ENCODE measurements at regions not wholly inside any gene's neighbourhood (a gene's known extent, or its start where the extent isn't known, plus 50 kb on each side); places are given as distances from the start of the nearest gene placed in this dataset.

DNA sequence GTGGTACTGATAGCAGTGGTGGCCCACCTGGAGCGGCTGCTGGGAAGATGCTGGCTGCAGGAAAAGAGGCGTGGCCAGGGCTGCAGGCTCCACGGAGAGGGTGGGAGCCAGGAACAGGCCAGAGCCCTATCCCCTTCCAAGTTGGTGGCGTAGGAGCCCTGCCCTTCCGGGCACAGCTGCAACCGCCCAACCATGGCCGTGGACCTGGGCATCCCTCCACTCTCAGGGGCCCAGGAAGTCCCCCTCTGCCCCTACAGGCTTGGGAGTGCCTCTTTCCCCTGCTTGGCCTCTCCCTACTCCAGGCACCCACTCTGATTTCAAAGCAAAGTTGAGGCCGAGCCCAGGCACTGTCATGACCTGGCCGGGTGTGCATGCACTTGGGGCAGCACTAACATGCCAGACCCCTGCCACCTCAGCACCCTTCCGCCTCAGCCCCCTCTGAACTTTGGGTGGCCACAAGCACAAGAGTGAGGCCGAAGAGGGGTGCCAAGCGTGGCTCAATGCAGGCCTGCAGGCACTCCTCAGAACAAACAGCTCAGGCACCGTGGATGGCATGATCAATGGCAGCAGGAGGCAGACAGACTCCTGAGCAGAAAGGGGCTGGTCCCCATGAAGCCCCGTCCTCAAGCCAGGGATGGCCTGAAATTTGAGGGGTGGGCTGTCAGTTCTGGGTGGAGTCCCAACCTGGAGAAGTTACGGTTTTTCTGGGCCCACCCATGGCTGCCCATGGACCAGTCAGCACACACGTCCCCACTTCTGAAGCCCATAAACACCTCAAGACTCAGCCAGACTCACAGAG is 164.9 kb upstream of the PRNP start:
- no peak for TF ChIP-seq POLR2A (IDR thresholded peaks at IDR 0.05)
- TF ChIP-seq, protein P1, sequence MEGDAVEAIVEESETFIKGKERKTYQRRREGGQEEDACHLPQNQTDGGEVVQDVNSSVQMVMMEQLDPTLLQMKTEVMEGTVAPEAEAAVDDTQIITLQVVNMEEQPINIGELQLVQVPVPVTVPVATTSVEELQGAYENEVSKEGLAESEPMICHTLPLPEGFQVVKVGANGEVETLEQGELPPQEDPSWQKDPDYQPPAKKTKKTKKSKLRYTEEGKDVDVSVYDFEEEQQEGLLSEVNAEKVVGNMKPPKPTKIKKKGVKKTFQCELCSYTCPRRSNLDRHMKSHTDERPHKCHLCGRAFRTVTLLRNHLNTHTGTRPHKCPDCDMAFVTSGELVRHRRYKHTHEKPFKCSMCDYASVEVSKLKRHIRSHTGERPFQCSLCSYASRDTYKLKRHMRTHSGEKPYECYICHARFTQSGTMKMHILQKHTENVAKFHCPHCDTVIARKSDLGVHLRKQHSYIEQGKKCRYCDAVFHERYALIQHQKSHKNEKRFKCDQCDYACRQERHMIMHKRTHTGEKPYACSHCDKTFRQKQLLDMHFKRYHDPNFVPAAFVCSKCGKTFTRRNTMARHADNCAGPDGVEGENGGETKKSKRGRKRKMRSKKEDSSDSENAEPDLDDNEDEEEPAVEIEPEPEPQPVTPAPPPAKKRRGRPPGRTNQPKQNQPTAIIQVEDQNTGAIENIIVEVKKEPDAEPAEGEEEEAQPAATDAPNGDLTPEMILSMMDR (IDR thresholded peaks at IDR 0.05 in 4 of 5, conservative IDR thresholded peaks at IDR 0.05 in 1 of 5), result no peak

All from gastrocnemius medialis (tissue), 4 donors.